Loucy (cell line): ENCODE measurements at regions not wholly inside any gene's neighbourhood (a gene's known extent, or its start where the extent isn't known, plus 50 kb on each side); places are given as distances from the start of the nearest gene placed in this dataset.
"Not testable (repeated sequence)": the region's sequence is repeated elsewhere in the genome, so short reads cannot be mapped to it uniquely, and the experiment has no call there.

Experiments used
- H2AFZ ChIP-seq: fragments of 200-600 bp; sonication (generic); 2 replicates; pipeline ENCODE4 v1.6.0; 2016; ENCODE audit warnings: antibody characterized with exemption, mild to moderate bottlenecking, low read length, moderate library complexity
- H3F3A ChIP-seq: fragments of 200-600 bp; 2 replicates; pipeline ENCODE4 v1.6.0; 2016; ENCODE audit warnings: antibody characterized with exemption, low read depth, mild to moderate bottlenecking
- H3K27me3 ChIP-seq: fragments of 200-600 bp; sonication (generic); 2 replicates; pipeline ENCODE4 v1.6.1; 2014; ENCODE audit warnings: low read length, mild to moderate bottlenecking; ENCODE audit not compliant: insufficient read depth, poor library complexity, severe bottlenecking
- H3K36me3 ChIP-seq: fragments of 200-600 bp; sonication (generic); 2 replicates; pipeline ENCODE4 v1.6.1; 2016; ENCODE audit warnings: low read length; ENCODE audit not compliant: insufficient read depth
- H3K4me1 ChIP-seq: fragments of 200-600 bp; sonication (generic); 2 replicates; pipeline ENCODE4 v1.5.1; 2014; ENCODE audit warnings: low read length, mild to moderate bottlenecking; ENCODE audit not compliant: insufficient read depth, poor library complexity, severe bottlenecking
- H3K4me2 ChIP-seq: fragments of 200-600 bp; sonication (generic); 2 replicates; pipeline ENCODE4 v1.6.0; 2014; ENCODE audit warnings: antibody characterized with exemption, low read length, low read depth, mild to moderate bottlenecking; ENCODE audit not compliant: poor library complexity, severe bottlenecking
- H3K4me3 ChIP-seq: fragments of 200-600 bp; sonication (generic); 2 replicates; pipeline ENCODE4 v1.5.1; 2014; ENCODE audit warnings: low read length, mild to moderate bottlenecking, mixed read lengths; ENCODE audit not compliant: poor library complexity, severe bottlenecking
- H3K79me2 ChIP-seq: fragments of 200-600 bp; sonication (generic); 2 replicates; pipeline ENCODE4 v1.6.1; 2014; ENCODE audit warnings: low read length; ENCODE audit not compliant: insufficient read depth
- H3K9ac ChIP-seq: fragments of 200-600 bp; sonication (generic); 2 replicates; pipeline ENCODE4 v1.6.0; 2014; ENCODE audit warnings: mild to moderate bottlenecking, low read depth, low read length, moderate library complexity; ENCODE audit not compliant: poor library complexity, severe bottlenecking
- H3K9me2 ChIP-seq: fragments of 200-600 bp; sonication (generic); replicated peaks from 2 replicates; pipeline ENCODE4 v1.6.1; 2016; ENCODE audit warnings: low read depth, low read length, mixed read lengths
- H3K9me3 ChIP-seq: fragments of 200-600 bp; sonication (generic); 2 replicates; pipeline ENCODE4 v1.6.1; 2014; ENCODE audit warnings: mild to moderate bottlenecking, antibody characterized with exemption, low read length, low read depth; ENCODE audit not compliant: insufficient read depth
- H4K20me1 ChIP-seq: fragments of 200-600 bp; sonication (generic); 2 replicates; pipeline ENCODE4 v1.6.0; 2014; ENCODE audit warnings: antibody characterized with exemption, low read length, mild to moderate bottlenecking; ENCODE audit not compliant: insufficient read depth, poor library complexity, severe bottlenecking
- CTCF ChIP-seq: fragments of 200-600 bp; sonication (generic); conservative IDR thresholded peaks from 2 replicates; pipeline ENCODE4 v1.5.1; 2014; ENCODE audit warnings: mild to moderate bottlenecking, antibody characterized with exemption, low read length
- EZH2phosphoT487 ChIP-seq: fragments of 200-600 bp; IDR thresholded peaks from 2 replicates; pipeline ENCODE4 v1.6.1; 2018; ENCODE audit warnings: antibody characterized with exemption, mild to moderate bottlenecking, moderate library complexity, borderline replicate concordance

DNA sequence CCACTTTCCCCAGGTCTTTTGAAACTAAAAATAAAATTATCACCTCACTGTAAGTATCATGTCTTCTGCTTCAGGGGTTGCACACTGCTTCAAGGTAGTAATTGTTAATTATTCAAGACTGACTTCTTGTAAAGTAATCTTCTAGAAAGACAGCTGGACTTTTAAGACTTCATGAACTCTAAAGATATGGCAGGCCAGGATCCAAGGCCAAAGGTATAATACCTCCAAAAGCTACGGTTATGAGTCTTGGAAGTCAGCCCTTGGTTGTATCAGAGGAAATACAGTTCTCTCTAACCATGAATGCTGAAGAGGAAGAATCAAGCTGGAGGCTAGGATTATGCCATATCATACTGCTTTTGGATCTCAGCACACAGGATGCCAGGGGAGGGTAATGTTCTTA is 1346.8 kb upstream of the GJE1 start:
- H3K4me1 ChIP-seq, result no peaks in the 10 kb centered on the region
- no peak overlapping the region for H3K4me3 ChIP-seq
- no peak overlapping the region for H2AFZ ChIP-seq
- H3K9me2 ChIP-seq, result no peaks in the 10 kb centered on the region
- no peak overlapping the region for H3K4me2 ChIP-seq
- H3K9me3 ChIP-seq, result no peaks in the 10 kb centered on the region
- TF ChIP-seq EZH2phosphoT487, result no peak
- no peak for TF ChIP-seq CTCF
- no peaks in the 10 kb centered on the region for H4K20me1 ChIP-seq
- H3F3A ChIP-seq, result no peaks in the 10 kb centered on the region
- no peaks in the 10 kb centered on the region for H3K79me2 ChIP-seq
- no peaks in the 10 kb centered on the region for H3K27me3 ChIP-seq
- no peaks in the 10 kb centered on the region for H3K36me3 ChIP-seq
- H3K9ac ChIP-seq, result no peak overlapping the region

- Histone ChIP-seq H4K20me1 (no peaks in the 10 kb centered on the region), H3K9me3 (no peaks in the 10 kb centered on the region), H3F3A (no peaks in the 10 kb centered on the region), H3K4me3 (no peak overlapping the region), H3K9me2 (no peaks in the 10 kb centered on the region), H3K4me2 (no peak overlapping the region), H3K36me3 (no peaks in the 10 kb centered on the region), H3K27me3 (no peaks in the 10 kb centered on the region), H2AFZ (no peak overlapping the region), H3K79me2 (no peaks in the 10 kb centered on the region), H3K4me1 (no peaks in the 10 kb centered on the region), H3K9ac (no peak overlapping the region)
- TF ChIP-seq CTCF, result no peak
- TF ChIP-seq EZH2phosphoT487, result no peak
These were observed 1348.2 kb upstream of the GJE1 start for GRCh38 chr6:140784573-140784972.

- not testable (repeated sequence) for H3K36me3 ChIP-seq, H2AFZ ChIP-seq
These were observed 1349.2 kb upstream of the GJE1 start for GRCh38 chr6:140783504-140783903.

DNA sequence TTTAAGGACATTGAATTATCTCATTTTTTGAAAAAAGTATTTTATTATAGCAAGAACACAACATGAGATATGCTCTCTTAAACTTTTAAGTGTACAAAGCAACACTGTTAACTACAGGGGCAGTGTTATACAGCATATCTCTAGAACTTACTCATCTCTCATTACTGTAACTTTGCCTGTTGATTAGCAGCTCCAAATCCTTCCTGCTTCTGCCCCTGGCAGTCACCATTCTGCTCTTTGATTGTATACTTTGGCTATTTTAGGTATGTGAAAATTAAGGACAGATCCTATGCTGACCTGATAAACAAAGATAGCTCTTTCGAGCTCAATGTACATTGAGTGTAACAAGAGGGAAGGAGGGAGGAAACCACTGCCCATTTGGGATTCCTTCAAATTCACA is 1349.8 kb upstream of the GJE1 start:
- Histone ChIP-seq H4K20me1 (no peaks in the 10 kb centered on the region), H2AFZ (no peak overlapping the region), H3K4me3 (no peak overlapping the region), H3K4me1 (no peaks in the 10 kb centered on the region), H3K9me3 (no peaks in the 10 kb centered on the region), H3K9ac (no peak overlapping the region), H3K9me2 (no peaks in the 10 kb centered on the region), H3K79me2 (no peaks in the 10 kb centered on the region), H3K36me3 (no peaks in the 10 kb centered on the region), H3F3A (no peaks in the 10 kb centered on the region), H3K4me2 (no peak overlapping the region), H3K27me3 (no peaks in the 10 kb centered on the region)
- TF ChIP-seq EZH2phosphoT487 (no peak), CTCF (no peak)

More at GRCh38 chr6:140783504-140783903, 1349.2 kb upstream of the GJE1 start:
- not testable (repeated sequence) for H3K79me2 ChIP-seq, H3K9me2 ChIP-seq, H3K4me3 ChIP-seq, H4K20me1 ChIP-seq, H3K9me3 ChIP-seq, H3K27me3 ChIP-seq, H3K4me1 ChIP-seq, H3K4me2 ChIP-seq, H3F3A ChIP-seq, H3K9ac ChIP-seq
